ENCODE measurements at regions not wholly inside any gene's neighbourhood (a gene's known extent, or its start where the extent isn't known, plus 50 kb on each side); places are given as distances from the start of the nearest gene placed in this dataset.

DNA sequence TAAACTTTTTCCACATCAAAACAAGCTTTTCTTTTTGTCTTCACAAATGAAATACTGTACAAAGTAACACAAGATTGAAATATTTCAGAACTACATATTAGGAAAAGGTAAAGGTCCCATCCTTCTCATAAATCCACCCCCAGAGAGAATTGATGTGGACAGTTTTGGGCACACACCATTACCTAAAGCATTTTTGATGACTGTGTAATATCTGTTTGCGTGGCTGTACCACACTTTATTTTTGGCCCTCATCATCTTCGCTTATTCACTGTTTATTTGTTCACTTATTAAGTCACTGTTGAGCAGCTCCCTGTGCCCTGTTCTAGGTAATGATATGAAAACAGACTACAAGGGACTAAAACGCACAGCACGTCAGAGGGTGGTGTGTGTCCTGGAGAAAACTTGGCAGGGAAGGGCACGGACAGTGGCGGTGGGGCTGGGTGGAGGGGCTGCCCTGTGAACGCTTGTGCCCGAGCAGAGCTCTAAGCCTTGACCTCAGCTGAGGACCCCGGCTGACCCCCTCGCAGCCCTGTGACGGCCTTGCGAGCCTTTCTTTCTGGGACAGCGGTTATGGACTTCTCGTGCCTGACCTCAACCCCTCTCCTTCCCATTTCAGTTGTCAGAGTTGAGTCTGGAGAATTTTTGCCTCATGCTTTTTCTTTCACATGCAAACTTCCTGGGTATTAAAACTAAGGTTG lies 241.3 kb downstream of the EMX2 start:
- peak in 1 of 2 donors; percentile 52 for DNase-seq (ENCODE audit: low spot score in 2 of 2)
- no peak overlapping the region for H3K4me3 ChIP-seq (ENCODE audit: low read depth, poor library complexity, severe bottlenecking)
- TF ChIP-seq POLR2A (IDR thresholded peaks at IDR 0.05) (no peak), CTCF (IDR thresholded peaks at IDR 0.05) (no peak)
- 94 to 96% methylated on average over 14 of the region's 14 CpGs for WGBS, 2 donors
- intact Hi-C loops (cut with DNase I; ENCODE audit: low total_unique reads), result no loop called here

- intact Hi-C loops (cut with DNase I; ENCODE audit: low total_unique reads), result no loop called here
- DNase-seq (ENCODE audit: low spot score in 2 of 2), result peak in 1 of 2 donors; percentile 25
- no peak overlapping the region for H3K4me3 ChIP-seq (ENCODE audit: low read depth, poor library complexity, severe bottlenecking)
- TF ChIP-seq POLR2A (IDR thresholded peaks at IDR 0.05), result no peak
- TF ChIP-seq CTCF (IDR thresholded peaks at IDR 0.05), result no peak
- 87 to 92% methylated on average over 3 of the region's 3 CpGs for whole genome bisulfite sequencing, 2 donors
Observed at GRCh38 chr10:117784776-117785175, 242.2 kb downstream of the EMX2 start.

GRCh38 chr10:117788911-117789310 lies 246.4 kb downstream of the EMX2 start:
- intact Hi-C loops (cut with DNase I; ENCODE audit: low total_unique reads), result no loop called here
- DNase-seq (ENCODE audit: low spot score in 2 of 2), result peak in 1 of 2 donors; percentile 50
- TF ChIP-seq CTCF (IDR thresholded peaks at IDR 0.05), result no peak
- TF ChIP-seq POLR2A (IDR thresholded peaks at IDR 0.05), result no peak
- WGBS, 2 donors, result 93 to 94% methylated on average over 3 of the region's 3 CpGs
- H3K4me3 ChIP-seq (ENCODE audit: low read depth, poor library complexity, severe bottlenecking), result no peak overlapping the region

- 80 to 83% methylated on average over 4 of the region's 4 CpGs for WGBS, 2 donors
- no peak for DNase-seq (ENCODE audit: low spot score in 2 of 2)
- TF ChIP-seq POLR2A (IDR thresholded peaks at IDR 0.05) (no peak), CTCF (IDR thresholded peaks at IDR 0.05) (no peak)
- no peak overlapping the region for H3K4me3 ChIP-seq (ENCODE audit: low read depth, poor library complexity, severe bottlenecking)
- intact Hi-C loops (cut with DNase I; ENCODE audit: low total_unique reads), result no loop called here
Observed at GRCh38 chr10:117790179-117790578, 247.6 kb downstream of the EMX2 start.

GRCh38 chr10:117790621-117791020 lies 248.1 kb downstream of the EMX2 start:
- TF ChIP-seq CTCF (IDR thresholded peaks at IDR 0.05) (no peak), POLR2A (IDR thresholded peaks at IDR 0.05) (no peak)
- H3K4me3 ChIP-seq (ENCODE audit: low read depth, poor library complexity, severe bottlenecking), result no peak overlapping the region
- intact Hi-C loops (cut with DNase I; ENCODE audit: low total_unique reads), result no loop called here
- DNase-seq (ENCODE audit: low spot score in 2 of 2), result peak in 1 of 2 donors; percentile 20
- WGBS, 2 donors, result 75 to 77% methylated on average over 7 of the region's 7 CpGs

DNA sequence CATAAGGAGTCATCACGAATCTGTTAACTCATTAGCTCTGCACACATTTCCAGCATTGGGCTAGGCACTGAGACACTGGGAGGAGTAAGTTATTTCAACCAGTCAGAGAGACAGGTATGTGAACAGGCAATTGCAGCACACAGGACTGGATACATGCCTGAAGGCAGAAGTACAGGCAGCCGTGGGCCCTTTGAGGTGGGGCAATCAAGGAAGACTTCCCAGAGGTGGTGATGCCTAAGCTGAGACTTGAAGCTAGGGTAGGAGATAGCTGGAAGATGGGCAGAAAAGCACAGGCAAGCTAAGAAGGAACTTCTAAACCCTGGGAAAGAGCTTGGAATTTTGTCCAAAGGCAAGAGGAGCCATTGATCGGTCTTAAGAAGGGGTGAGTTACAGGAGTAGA lies 249.7 kb downstream of the EMX2 start:
- WGBS, 2 donors, result 75 to 87% methylated on average over 3 of the region's 3 CpGs
- intact Hi-C loops (cut with DNase I; ENCODE audit: low total_unique reads), result no loop called here
- H3K4me3 ChIP-seq (ENCODE audit: low read depth, poor library complexity, severe bottlenecking), result no peak overlapping the region
- TF ChIP-seq CTCF (IDR thresholded peaks at IDR 0.05) (no peak), POLR2A (IDR thresholded peaks at IDR 0.05) (no peak)
- DNase-seq (ENCODE audit: low spot score in 2 of 2), result peak in 1 of 2 donors; percentile 34

Data from lower leg skin (tissue), 4 donors.